ENCODE measurements at regions not wholly inside any gene's neighbourhood (a gene's known extent, or its start where the extent isn't known, plus 50 kb on each side); places are given as distances from the start of the nearest gene placed in this dataset.

GRCh38 chr3:117531078-117531767, 821.6 kb downstream of the TUSC7 start:
- TF ChIP-seq GATA3 (IDR thresholded peaks at IDR 0.05; ENCODE audit: low read depth, low read length) (no peak), GATA2 (IDR thresholded peaks at IDR 0.05; ENCODE audit: low read depth, low read length) (no peak)
